WTC11 (cell line): ENCODE measurements at regions not wholly inside any gene's neighbourhood (a gene's known extent, or its start where the extent isn't known, plus 50 kb on each side); places are given as distances from the start of the nearest gene placed in this dataset.

Source experiments
- ATF1 ChIP-seq: sonication (generic); formaldehyde crosslinking; IDR thresholded peaks from 2 replicates; pipeline ENCODE4 v1.8.1; 2023; ENCODE audit warnings: mild to moderate bottlenecking, moderate library complexity, missing genetic modification reagents
- ESRRA ChIP-seq: sonication (generic); formaldehyde crosslinking; IDR thresholded peaks from 2 replicates; pipeline ENCODE4 v1.8.1; 2022; ENCODE audit warnings: mild to moderate bottlenecking, missing genetic modification reagents, borderline replicate concordance
- JUN ChIP-seq: sonication (generic); formaldehyde crosslinking; IDR thresholded peaks from 2 replicates; pipeline ENCODE4 v1.8.0; 2023; ENCODE audit warnings: mild to moderate bottlenecking, missing genetic modification reagents
- NFYB ChIP-seq: sonication (generic); formaldehyde crosslinking; conservative IDR thresholded peaks from 2 replicates; pipeline ENCODE4 v1.8.0; 2022; ENCODE audit warnings: low read depth, missing genetic modification reagents
- TCF7 ChIP-seq: sonication (generic); formaldehyde crosslinking; IDR thresholded peaks from 2 replicates; pipeline ENCODE4 v1.8.0; 2022; ENCODE audit warnings: mild to moderate bottlenecking, low read depth, missing genetic modification reagents, moderate library complexity
- ZNF396 ChIP-seq: fragments of 250-450 bp; sonication (Bioruptor Pico); IDR thresholded peaks from 2 replicates; pipeline ENCODE4 v1.8.0; 2021; ENCODE audit warnings: mild to moderate bottlenecking, moderate library complexity, borderline replicate concordance
- ZNF671 ChIP-seq: fragments of 250-450 bp; sonication (Bioruptor Pico); IDR thresholded peaks from 2 replicates; pipeline ENCODE4 v1.8.0; 2021; ENCODE audit warnings: mild to moderate bottlenecking
- TF ChIP-seq, protein P1 (sequence below): fragments of 200-600 bp; IDR thresholded peaks from 2 replicates; pipeline ENCODE4 v1.8.0; 2022; ENCODE audit warnings: antibody characterized with exemption
- TF ChIP-seq, protein P2 (sequence below): sonication (generic); formaldehyde crosslinking; IDR thresholded peaks from 2 replicates; pipeline ENCODE4 v1.8.0; 2022; ENCODE audit warnings: mild to moderate bottlenecking, missing genetic modification reagents
- TF ChIP-seq, protein P3 (sequence below): sonication (generic); formaldehyde crosslinking; IDR thresholded peaks from 2 replicates; pipeline ENCODE4 v1.8.0; 2022; ENCODE audit warnings: mild to moderate bottlenecking, missing genetic modification reagents
- TF ChIP-seq, protein P4 (sequence below): sonication (generic); formaldehyde crosslinking; IDR thresholded peaks from 2 replicates; pipeline ENCODE4 v1.8.1; 2023; ENCODE audit warnings: mild to moderate bottlenecking, missing genetic modification reagents, borderline replicate concordance
- TF ChIP-seq, protein P5 (sequence below): fragments of 250-450 bp; sonication (Bioruptor Pico); IDR thresholded peaks from 2 replicates; pipeline ENCODE4 v1.8.0; 2021; ENCODE audit warnings: mild to moderate bottlenecking
- TF ChIP-seq, protein P6 (sequence below): fragments of 250-450 bp; sonication (Bioruptor Pico); IDR thresholded peaks from 2 replicates; pipeline ENCODE4 v2.1.2; 2022; ENCODE audit warnings: mild to moderate bottlenecking, moderate library complexity
- TF ChIP-seq, protein P7 (sequence below): sonication (generic); formaldehyde crosslinking; IDR thresholded peaks from 2 replicates; pipeline ENCODE4 v1.8.0; 2023; ENCODE audit warnings: missing genetic modification reagents

DNA sequence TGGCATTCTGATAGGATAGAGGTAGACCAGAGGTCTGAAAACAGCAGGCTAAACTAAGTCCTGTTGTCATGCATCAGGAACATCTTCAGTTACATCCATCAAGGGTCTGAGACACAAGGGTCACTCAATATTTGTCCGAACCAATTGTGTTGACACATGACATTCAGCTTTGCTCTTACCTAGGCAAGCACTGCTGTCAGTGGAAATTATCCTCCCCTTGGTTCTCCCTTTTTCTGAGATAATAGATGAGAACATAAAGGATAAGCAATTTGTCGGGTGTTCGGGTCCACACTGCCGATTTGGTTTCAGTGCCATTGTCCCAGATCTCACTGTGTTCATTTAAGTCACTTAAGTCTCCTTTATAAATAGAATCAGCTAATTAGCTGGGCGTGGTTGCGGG, 148.3 kb upstream of the MSX2 start:
- TF ChIP-seq ZNF671: no peak
- TF ChIP-seq, protein P1, sequence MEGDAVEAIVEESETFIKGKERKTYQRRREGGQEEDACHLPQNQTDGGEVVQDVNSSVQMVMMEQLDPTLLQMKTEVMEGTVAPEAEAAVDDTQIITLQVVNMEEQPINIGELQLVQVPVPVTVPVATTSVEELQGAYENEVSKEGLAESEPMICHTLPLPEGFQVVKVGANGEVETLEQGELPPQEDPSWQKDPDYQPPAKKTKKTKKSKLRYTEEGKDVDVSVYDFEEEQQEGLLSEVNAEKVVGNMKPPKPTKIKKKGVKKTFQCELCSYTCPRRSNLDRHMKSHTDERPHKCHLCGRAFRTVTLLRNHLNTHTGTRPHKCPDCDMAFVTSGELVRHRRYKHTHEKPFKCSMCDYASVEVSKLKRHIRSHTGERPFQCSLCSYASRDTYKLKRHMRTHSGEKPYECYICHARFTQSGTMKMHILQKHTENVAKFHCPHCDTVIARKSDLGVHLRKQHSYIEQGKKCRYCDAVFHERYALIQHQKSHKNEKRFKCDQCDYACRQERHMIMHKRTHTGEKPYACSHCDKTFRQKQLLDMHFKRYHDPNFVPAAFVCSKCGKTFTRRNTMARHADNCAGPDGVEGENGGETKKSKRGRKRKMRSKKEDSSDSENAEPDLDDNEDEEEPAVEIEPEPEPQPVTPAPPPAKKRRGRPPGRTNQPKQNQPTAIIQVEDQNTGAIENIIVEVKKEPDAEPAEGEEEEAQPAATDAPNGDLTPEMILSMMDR: no peak
- no peak for TF ChIP-seq ATF1 (CRISPR knock-in tag)
- TF ChIP-seq, protein P2, sequence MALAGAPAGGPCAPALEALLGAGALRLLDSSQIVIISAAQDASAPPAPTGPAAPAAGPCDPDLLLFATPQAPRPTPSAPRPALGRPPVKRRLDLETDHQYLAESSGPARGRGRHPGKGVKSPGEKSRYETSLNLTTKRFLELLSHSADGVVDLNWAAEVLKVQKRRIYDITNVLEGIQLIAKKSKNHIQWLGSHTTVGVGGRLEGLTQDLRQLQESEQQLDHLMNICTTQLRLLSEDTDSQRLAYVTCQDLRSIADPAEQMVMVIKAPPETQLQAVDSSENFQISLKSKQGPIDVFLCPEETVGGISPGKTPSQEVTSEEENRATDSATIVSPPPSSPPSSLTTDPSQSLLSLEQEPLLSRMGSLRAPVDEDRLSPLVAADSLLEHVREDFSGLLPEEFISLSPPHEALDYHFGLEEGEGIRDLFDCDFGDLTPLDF (CRISPR knock-in tag): no peak
- TF ChIP-seq, protein P3, sequence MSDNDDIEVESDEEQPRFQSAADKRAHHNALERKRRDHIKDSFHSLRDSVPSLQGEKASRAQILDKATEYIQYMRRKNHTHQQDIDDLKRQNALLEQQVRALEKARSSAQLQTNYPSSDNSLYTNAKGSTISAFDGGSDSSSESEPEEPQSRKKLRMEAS (CRISPR knock-in tag): no peak
- TF ChIP-seq ZNF396 (CRISPR knock-in tag): no peak
- TF ChIP-seq TCF7 (CRISPR knock-in tag): no peak
- TF ChIP-seq, protein P4, sequence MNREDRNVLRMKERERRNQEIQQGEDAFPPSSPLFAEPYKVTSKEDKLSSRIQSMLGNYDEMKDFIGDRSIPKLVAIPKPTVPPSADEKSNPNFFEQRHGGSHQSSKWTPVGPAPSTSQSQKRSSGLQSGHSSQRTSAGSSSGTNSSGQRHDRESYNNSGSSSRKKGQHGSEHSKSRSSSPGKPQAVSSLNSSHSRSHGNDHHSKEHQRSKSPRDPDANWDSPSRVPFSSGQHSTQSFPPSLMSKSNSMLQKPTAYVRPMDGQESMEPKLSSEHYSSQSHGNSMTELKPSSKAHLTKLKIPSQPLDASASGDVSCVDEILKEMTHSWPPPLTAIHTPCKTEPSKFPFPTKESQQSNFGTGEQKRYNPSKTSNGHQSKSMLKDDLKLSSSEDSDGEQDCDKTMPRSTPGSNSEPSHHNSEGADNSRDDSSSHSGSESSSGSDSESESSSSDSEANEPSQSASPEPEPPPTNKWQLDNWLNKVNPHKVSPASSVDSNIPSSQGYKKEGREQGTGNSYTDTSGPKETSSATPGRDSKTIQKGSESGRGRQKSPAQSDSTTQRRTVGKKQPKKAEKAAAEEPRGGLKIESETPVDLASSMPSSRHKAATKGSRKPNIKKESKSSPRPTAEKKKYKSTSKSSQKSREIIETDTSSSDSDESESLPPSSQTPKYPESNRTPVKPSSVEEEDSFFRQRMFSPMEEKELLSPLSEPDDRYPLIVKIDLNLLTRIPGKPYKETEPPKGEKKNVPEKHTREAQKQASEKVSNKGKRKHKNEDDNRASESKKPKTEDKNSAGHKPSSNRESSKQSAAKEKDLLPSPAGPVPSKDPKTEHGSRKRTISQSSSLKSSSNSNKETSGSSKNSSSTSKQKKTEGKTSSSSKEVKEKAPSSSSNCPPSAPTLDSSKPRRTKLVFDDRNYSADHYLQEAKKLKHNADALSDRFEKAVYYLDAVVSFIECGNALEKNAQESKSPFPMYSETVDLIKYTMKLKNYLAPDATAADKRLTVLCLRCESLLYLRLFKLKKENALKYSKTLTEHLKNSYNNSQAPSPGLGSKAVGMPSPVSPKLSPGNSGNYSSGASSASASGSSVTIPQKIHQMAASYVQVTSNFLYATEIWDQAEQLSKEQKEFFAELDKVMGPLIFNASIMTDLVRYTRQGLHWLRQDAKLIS: no peak
- TF ChIP-seq NFYB (CRISPR knock-in tag): no peak
- no peak for TF ChIP-seq ESRRA (CRISPR knock-in tag)
- TF ChIP-seq, protein P5, sequence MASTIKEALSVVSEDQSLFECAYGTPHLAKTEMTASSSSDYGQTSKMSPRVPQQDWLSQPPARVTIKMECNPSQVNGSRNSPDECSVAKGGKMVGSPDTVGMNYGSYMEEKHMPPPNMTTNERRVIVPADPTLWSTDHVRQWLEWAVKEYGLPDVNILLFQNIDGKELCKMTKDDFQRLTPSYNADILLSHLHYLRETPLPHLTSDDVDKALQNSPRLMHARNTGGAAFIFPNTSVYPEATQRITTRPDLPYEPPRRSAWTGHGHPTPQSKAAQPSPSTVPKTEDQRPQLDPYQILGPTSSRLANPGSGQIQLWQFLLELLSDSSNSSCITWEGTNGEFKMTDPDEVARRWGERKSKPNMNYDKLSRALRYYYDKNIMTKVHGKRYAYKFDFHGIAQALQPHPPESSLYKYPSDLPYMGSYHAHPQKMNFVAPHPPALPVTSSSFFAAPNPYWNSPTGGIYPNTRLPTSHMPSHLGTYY (CRISPR knock-in tag): no peak
- no peak for TF ChIP-seq JUN
- TF ChIP-seq, protein P6, sequence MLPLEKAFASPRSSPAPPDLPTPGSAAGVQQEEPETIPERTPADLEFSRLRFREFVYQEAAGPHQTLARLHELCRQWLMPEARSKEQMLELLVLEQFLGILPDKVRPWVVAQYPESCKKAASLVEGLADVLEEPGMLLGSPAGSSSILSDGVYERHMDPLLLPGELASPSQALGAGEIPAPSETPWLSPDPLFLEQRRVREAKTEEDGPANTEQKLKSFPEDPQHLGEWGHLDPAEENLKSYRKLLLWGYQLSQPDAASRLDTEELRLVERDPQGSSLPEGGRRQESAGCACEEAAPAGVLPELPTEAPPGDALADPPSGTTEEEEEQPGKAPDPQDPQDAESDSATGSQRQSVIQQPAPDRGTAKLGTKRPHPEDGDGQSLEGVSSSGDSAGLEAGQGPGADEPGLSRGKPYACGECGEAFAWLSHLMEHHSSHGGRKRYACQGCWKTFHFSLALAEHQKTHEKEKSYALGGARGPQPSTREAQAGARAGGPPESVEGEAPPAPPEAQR (CRISPR knock-in tag): no peak
- TF ChIP-seq, protein P7, sequence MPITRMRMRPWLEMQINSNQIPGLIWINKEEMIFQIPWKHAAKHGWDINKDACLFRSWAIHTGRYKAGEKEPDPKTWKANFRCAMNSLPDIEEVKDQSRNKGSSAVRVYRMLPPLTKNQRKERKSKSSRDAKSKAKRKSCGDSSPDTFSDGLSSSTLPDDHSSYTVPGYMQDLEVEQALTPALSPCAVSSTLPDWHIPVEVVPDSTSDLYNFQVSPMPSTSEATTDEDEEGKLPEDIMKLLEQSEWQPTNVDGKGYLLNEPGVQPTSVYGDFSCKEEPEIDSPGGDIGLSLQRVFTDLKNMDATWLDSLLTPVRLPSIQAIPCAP: no peak
